ENCODE measurements at regions not wholly inside any gene's neighbourhood (a gene's known extent, or its start where the extent isn't known, plus 50 kb on each side); places are given as distances from the start of the nearest gene placed in this dataset.

DNA sequence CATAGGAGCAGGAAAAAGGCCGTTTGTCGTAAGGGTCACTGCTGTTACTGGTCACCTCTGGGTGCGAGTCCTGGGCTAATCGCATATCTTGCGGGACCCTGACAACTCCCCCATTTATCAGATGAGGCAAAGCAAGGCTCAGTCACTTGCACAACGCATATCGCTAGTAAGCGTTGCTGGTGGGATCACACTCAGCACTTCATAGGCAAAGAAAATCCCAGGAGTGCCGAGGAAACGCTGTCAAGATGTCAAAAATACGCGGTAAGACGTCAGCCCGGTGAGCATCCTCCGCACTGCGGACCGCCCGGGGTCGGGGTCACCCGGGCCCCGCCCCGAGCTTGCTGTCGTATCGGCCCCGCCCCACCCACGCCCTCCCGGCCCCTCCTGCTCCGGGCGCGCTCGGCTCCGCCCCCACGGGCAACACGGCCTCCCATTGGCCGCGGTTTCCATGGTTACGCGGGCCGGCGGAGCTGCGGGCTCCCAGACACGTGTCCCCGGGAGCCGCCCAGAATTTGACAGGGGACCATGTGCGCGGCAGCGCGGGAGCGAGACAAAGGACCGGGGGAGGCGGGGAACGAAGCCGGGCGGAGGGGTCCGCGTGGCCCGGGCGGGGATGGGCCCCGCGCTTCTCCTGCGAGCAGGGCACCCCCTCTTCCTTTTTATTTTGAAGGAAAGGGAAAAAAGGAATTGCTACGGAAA is 80.2 kb upstream of the IER5L start:
- DNase-seq: peak; percentile 87
- H3K27me3 ChIP-seq: no peaks in the 10 kb centered on the region
- no peaks in the 10 kb centered on the region for H3K9me3 ChIP-seq
- no peaks in the 10 kb centered on the region for H3K36me3 ChIP-seq
- peak overlapping the region; percentile 20 for H3K4me3 ChIP-seq

DNA sequence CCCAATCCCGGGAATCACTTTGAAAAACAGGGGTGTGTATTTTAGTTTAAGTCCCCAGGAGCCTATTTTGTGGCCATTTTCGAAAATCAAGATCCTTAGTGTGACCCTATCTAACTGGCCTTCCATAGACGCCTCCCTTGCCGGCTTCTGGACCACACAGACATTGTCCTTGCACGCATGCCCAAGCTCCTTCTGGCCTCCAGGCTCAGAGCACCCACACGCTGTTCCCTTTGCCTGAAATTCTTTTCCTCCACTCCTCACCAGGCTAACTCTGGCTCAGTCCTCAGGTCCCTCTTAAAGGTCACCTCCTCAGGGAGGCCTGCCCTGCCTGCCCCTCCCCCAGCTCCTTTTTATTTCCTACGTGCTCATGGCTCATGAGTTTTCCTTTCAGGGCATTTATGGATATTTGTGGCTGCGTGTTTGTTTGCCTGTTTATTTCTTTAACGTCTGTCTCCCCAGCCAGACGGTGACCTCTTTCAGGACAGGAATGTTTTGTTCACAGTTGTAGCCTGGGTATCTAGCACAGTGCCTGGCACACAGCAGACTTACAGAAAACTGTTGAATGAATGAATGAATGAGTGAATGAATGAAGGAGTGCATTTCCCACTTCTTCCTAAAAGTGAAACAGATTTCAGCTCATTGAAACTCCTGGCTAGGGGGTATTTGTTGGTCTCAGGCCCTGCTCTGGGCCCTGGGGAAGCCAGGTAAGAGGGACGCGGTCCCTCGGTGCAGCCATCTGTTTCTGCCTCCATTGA is 79.1 kb upstream of the IER5L start:
- Histone ChIP-seq H3K36me3 (no peaks in the 10 kb centered on the region), H3K9me3 (no peaks in the 10 kb centered on the region), H3K4me3 (no peak overlapping the region), H3K27me3 (no peaks in the 10 kb centered on the region)
- DNase-seq: no peak

DNA sequence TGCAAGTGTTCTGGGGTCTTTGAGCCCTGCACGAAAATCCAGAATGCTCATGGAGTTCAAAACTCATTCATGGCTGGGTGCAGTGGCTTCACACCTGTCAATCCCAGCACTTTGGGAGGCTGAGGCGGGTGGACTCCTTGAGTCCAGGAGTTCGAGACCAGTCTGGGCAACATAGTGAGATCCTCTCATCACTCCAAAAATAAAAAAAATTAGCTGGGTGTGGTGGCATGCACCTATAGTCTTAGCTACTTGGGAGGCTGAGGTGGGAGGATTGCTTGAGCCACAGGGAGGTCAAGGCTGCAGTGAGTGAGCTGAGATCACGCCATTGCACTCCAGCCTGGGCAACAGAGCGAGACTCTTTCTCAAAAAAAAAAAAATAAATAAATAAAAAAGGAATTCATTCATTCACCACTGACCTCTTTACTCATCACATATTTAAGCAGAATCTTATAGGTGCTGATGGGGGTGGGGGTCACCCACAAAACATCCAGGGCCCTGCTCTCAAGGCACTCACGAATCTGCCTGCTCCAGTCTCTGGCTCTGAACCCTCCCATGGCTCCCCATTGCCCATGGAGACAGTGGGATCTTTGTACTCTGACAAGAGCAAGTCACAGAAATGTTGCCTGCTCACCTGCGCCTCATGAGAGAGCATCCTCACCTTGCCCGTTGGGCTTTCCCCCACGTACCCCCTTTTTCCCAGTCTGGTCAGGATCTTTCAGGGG is 76.7 kb upstream of the IER5L start:
- DNase-seq: no peak
- no peaks in the 10 kb centered on the region for H3K9me3 ChIP-seq

GRCh38 chr9:129253803-129254381 is 75.8 kb upstream of the IER5L start:
- no peaks in the 10 kb centered on the region for H3K27me3 ChIP-seq
- H3K9me3 ChIP-seq: no peaks in the 10 kb centered on the region
- DNase-seq: no peak
- H3K4me3 ChIP-seq: no peak overlapping the region
- H3K36me3 ChIP-seq: no peaks in the 10 kb centered on the region

More for the DNA sequence above, 76.7 kb upstream of the IER5L start:
- H3K27me3 ChIP-seq: no peaks in the 10 kb centered on the region
- no peak overlapping the region for H3K4me3 ChIP-seq
- no peaks in the 10 kb centered on the region for H3K36me3 ChIP-seq

DNA sequence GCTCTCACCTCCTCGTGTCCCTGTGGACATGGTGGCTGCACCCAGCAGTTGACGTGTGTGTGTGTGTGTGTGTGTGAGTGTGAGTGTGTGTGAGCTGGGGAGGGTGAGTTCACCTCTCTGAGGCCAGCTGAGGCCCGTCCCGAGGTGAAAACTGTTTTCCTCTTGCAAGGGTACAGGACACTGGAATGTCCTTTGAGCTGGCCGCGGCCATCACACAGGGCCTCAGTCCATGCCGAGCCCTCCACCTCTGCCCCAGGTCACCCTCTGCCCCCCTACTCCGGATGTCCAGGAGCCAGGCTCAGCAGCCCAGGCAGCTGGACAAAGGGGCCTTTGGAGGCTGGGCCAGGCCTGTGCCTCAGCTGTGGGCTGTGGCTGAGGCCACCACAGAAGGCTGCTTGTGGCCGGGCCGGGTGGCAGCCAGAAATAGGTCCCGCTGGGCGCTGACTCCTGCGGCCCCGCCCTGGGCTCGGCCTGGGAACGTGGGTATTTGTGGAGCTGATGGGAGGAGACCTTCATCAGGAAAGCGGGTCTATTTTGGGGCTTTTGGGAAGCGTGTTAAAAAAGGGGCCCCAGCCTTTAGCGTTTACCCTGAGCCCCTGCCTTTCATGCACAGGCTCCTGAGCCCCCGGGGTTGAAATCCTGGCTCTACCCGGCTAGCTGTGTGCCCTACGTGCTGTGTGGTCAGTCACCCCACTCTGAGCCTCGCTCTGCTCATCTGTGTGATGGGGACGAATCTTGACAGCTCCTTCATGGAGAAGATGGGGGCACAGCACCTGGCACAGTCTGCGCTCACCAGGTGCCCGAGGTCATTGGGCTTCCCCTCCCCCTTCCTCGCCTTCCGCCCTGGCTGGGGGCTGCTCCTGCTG is 75.1 kb upstream of the IER5L start:
- DNase-seq: no peak
- Histone ChIP-seq H3K27me3 (no peaks in the 10 kb centered on the region), H3K4me3 (no peak overlapping the region), H3K9me3 (no peaks in the 10 kb centered on the region), H3K36me3 (no peaks in the 10 kb centered on the region)

- Histone ChIP-seq H3K36me3 (no peaks in the 10 kb centered on the region), H3K4me3 (no peak overlapping the region), H3K9me3 (no peaks in the 10 kb centered on the region), H3K27me3 (no peaks in the 10 kb centered on the region)
- no peak for DNase-seq
Measured at GRCh38 chr9:129250786-129251185, 72.7 kb upstream of the IER5L start.

DNA sequence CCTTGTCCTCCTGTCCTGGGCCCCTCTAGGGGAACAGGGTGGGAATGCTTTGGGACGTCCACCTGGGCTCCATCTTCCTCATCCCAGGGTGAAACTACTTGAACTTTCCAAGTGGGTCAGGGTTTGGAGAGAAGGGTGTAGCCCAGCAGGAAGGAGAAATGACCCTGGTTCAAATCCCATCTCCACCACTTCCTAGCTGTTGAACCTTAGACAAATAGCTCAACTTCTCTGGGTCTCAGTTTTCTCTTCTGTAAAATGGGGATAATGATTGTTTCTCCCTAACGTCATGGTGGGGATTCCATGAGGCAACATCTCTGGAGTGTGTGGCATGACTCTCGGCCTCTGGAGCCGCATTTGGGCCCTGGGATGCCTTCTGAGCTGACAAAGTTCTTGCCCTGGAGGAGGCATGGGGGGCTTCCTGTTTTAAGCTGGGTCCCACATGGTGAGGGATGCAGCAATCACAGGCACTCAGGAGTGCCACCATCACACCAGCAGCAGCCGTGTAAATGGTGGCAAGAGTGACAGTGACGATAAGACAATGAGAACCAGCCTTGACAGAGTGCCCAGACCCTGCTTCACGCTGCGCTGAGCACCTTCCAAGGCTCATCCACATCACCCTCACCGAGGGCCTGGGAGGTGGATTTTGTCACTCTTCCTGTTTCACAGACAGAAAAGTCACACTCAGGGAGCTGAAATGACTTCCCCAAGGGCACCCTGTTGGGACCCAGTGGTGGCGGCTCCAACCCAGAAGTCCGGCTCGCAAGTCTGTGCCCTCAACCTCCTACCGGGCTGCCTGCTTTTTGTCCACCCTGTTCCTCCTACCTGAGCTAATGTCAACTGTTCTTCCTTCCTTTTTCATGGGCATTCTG is 69.5 kb upstream of the IER5L start:
- Histone ChIP-seq H3K27me3 (no peaks in the 10 kb centered on the region), H3K9me3 (no peaks in the 10 kb centered on the region), H3K4me3 (no peak overlapping the region), H3K36me3 (no peaks in the 10 kb centered on the region)
- DNase-seq: no peak

- Histone ChIP-seq H3K36me3 (no peaks in the 10 kb centered on the region), H3K4me3 (no peak overlapping the region), H3K9me3 (no peaks in the 10 kb centered on the region), H3K27me3 (no peaks in the 10 kb centered on the region)
- DNase-seq: peak; percentile 64
Measured at GRCh38 chr9:129245276-129245675, 67.2 kb upstream of the IER5L start.

DNA sequence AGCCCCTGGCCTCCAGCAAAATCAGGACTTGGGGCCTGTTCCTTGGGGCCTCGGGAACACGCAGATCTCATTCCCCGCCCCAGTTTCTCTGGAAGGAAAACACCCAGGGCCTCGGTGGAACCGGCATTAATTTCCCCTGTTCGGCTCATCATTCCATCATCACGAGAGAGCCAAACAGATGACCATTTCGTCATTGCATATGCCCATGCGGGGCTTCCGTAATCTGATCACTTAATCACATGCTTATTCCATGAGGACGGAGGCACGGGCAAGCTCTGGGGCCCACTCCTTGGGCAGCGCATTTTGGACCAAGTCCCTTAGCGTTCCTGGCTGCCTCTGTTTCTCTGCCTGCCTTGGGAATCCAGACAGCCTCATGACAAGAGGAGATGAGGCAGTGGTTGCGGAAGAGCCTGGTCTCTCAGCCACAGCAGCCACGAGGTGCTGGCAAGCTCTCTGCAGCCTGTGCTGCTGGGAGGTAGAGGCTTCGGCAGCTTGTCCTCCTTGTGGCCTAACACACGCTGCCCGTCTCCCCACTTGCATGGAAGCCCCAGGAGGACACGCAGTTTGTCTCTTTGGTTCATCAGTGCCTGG is 65.0 kb upstream of the IER5L start:
- no peak for DNase-seq
- H3K4me3 ChIP-seq: no peak overlapping the region
- no peaks in the 10 kb centered on the region for H3K9me3 ChIP-seq
- no peaks in the 10 kb centered on the region for H3K36me3 ChIP-seq
- H3K27me3 ChIP-seq: no peaks in the 10 kb centered on the region

GRCh38 chr9:129242191-129242941 is 64.3 kb upstream of the IER5L start:
- H3K27me3 ChIP-seq: no peaks in the 10 kb centered on the region
- H3K4me3 ChIP-seq: no peak overlapping the region
- H3K36me3 ChIP-seq: no peaks in the 10 kb centered on the region
- DNase-seq: no peak
- no peaks in the 10 kb centered on the region for H3K9me3 ChIP-seq

DNA sequence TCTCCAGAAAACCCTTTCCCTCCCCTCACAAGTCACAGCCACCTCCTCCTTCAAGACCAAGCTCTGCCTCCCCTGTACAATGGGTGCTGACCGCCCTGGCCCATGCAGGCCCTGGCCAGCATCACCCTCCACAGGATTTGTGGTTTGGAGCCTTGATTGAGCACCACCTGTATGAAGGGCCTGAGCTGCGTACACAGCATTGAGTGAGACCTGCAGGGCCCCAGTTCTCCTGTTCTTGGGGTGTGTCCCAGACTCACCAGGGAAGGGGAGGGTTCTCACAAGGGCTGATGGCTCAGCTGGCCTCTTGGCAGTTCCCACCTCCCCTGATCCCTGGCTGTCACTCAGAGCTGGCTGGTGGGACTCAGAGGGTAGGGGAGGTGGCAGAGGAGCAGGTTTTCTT is 63.7 kb upstream of the IER5L start:
- Histone ChIP-seq H3K27me3 (no peaks in the 10 kb centered on the region), H3K9me3 (no peaks in the 10 kb centered on the region)
- DNase-seq: no peak

GRCh38 chr9:129240581-129241211 is 62.6 kb upstream of the IER5L start:
- Histone ChIP-seq H3K4me3 (no peak overlapping the region), H3K9me3 (no peaks in the 10 kb centered on the region), H3K36me3 (no peaks in the 10 kb centered on the region), H3K27me3 (no peaks in the 10 kb centered on the region)
- DNase-seq: no peak

More for the DNA sequence above, 63.7 kb upstream of the IER5L start:
- Histone ChIP-seq H3K36me3 (no peaks in the 10 kb centered on the region), H3K4me3 (no peak overlapping the region)

- Histone ChIP-seq H3K9me3 (no peaks in the 10 kb centered on the region), H3K27me3 (no peaks in the 10 kb centered on the region), H3K4me3 (no peak overlapping the region), H3K36me3 (no peaks in the 10 kb centered on the region)
- no peak for DNase-seq
Measured at GRCh38 chr9:129239946-129240490, 62.0 kb upstream of the IER5L start.

- H3K9me3 ChIP-seq: 0 out of 2 replicates have a peak, but pooled peaks cover 2% of the 10 kb centered on the region
- H3K4me3 ChIP-seq: no peak overlapping the region
- no peak for DNase-seq
- no peaks in the 10 kb centered on the region for H3K36me3 ChIP-seq
- H3K27me3 ChIP-seq: no peaks in the 10 kb centered on the region
Measured at GRCh38 chr9:129237803-129238202, 59.7 kb upstream of the IER5L start.
